Gastrocnemius medialis (tissue), 4 donors: ENCODE measurements at regions not wholly inside any gene's neighbourhood (a gene's known extent, or its start where the extent isn't known, plus 50 kb on each side); places are given as distances from the start of the nearest gene placed in this dataset.

Source experiments
- CTCF ChIP-seq, 5 experiments: fragments of 450-650 bp in 3 of 5; fragments of 200-600 bp in 2 of 5; sonication (generic) in 2 of 5; IDR thresholded peaks in 4 of 5; conservative IDR thresholded peaks in 1 of 5; 1 replicate in 4 of 5; 2 replicates in 1 of 5; pipeline ENCODE4 v1.5.1; 2016 to 2019; ENCODE audit warnings: antibody characterized with exemption in 5 of 5, mild to moderate bottlenecking in 3 of 5, moderate library complexity in 3 of 5
- POLR2A ChIP-seq, 2 donors: fragments of 450-650 bp; IDR thresholded peaks; one replicate each; pipeline ENCODE4 v1.6.1; 2017; ENCODE audit warnings: antibody characterized with exemption in 2 of 2, mild to moderate bottlenecking in 2 of 2, moderate library complexity in 2 of 2

GRCh38 chr18:76715012-76715610, 107.2 kb upstream of the ZNF236 start:
- TF ChIP-seq CTCF (IDR thresholded peaks at IDR 0.05 in 4 of 5, conservative IDR thresholded peaks at IDR 0.05 in 1 of 5) = no peak
- no peak for TF ChIP-seq POLR2A (IDR thresholded peaks at IDR 0.05)
